ENCODE measurements at regions not wholly inside any gene's neighbourhood (a gene's known extent, or its start where the extent isn't known, plus 50 kb on each side); places are given as distances from the start of the nearest gene placed in this dataset.

GRCh38 chrX:39039890-39040289, 238.6 kb downstream of the MID1IP1 start:
- Histone ChIP-seq H3K9me2 (ENCODE audit: insufficient read depth, low read length) (no peaks in the 10 kb centered on the region), H3K27ac (ENCODE audit: low read length) (no peak overlapping the region), H3K9ac (ENCODE audit: low read length) (no peak overlapping the region), H3K27me3 (ENCODE audit: insufficient read depth, low read depth, low read length) (no peaks in the 10 kb centered on the region), H3K4me3 (ENCODE audit: low read length) (no peak overlapping the region), H3K4me2 (ENCODE audit: low read length) (no peak overlapping the region), H3F3A (ENCODE audit: insufficient read depth, low read length, poor library complexity, severe bottlenecking) (no peaks in the 10 kb centered on the region), H3K36me3 (ENCODE audit: insufficient read depth, low read length) (no peaks in the 10 kb centered on the region), H2AFZ (ENCODE audit: low read depth, low read length) (no peak overlapping the region), H3K79me2 (replicated peaks; ENCODE audit: insufficient read depth, low read length) (no peaks in the 10 kb centered on the region), H3K9me3 (ENCODE audit: low read length) (no peaks in the 10 kb centered on the region), H4K20me1 (ENCODE audit: insufficient read depth) (no peaks in the 10 kb centered on the region)
- no peak for TF ChIP-seq TAF1 (IDR thresholded peaks at IDR 0.05; ENCODE audit: low read depth)
- no peak for TF ChIP-seq RAD21 (conservative IDR thresholded peaks at IDR 0.05)
- TF ChIP-seq POLR2AphosphoS5 (IDR thresholded peaks at IDR 0.05) = no peak
- TF ChIP-seq REST (IDR thresholded peaks at IDR 0.05; ENCODE audit: borderline replicate concordance) = no peak
- TF ChIP-seq, protein P1, sequence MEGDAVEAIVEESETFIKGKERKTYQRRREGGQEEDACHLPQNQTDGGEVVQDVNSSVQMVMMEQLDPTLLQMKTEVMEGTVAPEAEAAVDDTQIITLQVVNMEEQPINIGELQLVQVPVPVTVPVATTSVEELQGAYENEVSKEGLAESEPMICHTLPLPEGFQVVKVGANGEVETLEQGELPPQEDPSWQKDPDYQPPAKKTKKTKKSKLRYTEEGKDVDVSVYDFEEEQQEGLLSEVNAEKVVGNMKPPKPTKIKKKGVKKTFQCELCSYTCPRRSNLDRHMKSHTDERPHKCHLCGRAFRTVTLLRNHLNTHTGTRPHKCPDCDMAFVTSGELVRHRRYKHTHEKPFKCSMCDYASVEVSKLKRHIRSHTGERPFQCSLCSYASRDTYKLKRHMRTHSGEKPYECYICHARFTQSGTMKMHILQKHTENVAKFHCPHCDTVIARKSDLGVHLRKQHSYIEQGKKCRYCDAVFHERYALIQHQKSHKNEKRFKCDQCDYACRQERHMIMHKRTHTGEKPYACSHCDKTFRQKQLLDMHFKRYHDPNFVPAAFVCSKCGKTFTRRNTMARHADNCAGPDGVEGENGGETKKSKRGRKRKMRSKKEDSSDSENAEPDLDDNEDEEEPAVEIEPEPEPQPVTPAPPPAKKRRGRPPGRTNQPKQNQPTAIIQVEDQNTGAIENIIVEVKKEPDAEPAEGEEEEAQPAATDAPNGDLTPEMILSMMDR (IDR thresholded peaks at IDR 0.05; ENCODE audit: poor library complexity, severe bottlenecking) = no peak
- no peak for TF ChIP-seq MXI1 (conservative IDR thresholded peaks at IDR 0.05; ENCODE audit: poor library complexity, severe bottlenecking)
- TF ChIP-seq EP300 (conservative IDR thresholded peaks at IDR 0.05; ENCODE audit: poor library complexity, severe bottlenecking) = no peak

DNA sequence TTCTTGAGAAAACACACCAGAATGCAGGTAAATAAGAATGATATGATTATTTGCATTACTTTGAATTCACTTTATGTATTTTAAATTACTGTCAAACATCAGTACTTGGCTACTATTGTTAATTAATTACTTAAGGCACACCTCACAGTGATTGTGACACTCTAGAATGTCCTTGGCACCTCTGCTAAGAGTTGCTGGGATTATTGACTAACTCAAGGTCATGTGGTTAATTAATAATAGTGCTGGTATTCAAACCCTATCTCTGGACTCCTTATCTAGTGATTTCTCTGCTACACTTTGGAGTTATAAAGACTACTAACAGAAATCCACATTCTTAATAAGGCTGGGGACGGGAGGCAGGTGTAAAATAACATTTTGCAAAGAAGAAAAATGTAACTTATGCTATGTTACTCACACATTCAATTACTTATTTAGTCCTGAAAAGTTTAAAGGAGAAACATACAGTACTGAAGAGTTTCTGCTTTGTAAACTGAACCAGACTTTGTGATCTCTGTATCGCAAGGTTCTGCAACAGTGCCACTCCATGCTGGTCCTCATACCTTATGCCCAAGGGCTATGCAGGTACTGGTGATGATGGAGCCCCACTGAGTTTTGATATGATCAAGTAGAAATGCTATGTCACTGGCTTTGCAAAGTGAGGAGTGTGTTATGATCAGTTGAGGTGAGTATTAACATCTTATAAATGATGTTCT, 242.7 kb downstream of the MID1IP1 start:
- Histone ChIP-seq H3K79me2 (replicated peaks; ENCODE audit: insufficient read depth, low read length) (no peaks in the 10 kb centered on the region), H3F3A (ENCODE audit: insufficient read depth, low read length, poor library complexity, severe bottlenecking) (no peaks in the 10 kb centered on the region), H3K4me3 (ENCODE audit: low read length) (no peak overlapping the region), H2AFZ (ENCODE audit: low read depth, low read length) (no peak overlapping the region), H3K27me3 (ENCODE audit: insufficient read depth, low read depth, low read length) (no peaks in the 10 kb centered on the region), H3K4me2 (ENCODE audit: low read length) (no peak overlapping the region), H3K27ac (ENCODE audit: low read length) (no peak overlapping the region), H3K9me2 (ENCODE audit: insufficient read depth, low read length) (no peaks in the 10 kb centered on the region), H3K9ac (ENCODE audit: low read length) (no peak overlapping the region), H3K9me3 (ENCODE audit: low read length) (no peaks in the 10 kb centered on the region), H3K36me3 (ENCODE audit: insufficient read depth, low read length) (no peaks in the 10 kb centered on the region), H4K20me1 (ENCODE audit: insufficient read depth) (no peaks in the 10 kb centered on the region)
- no peak for TF ChIP-seq EZH2 (IDR thresholded peaks at IDR 0.05; ENCODE audit: borderline replicate concordance, insufficient read depth, low read length, poor library complexity, severe bottlenecking)
- no peak for TF ChIP-seq REST (IDR thresholded peaks at IDR 0.05; ENCODE audit: borderline replicate concordance)
- TF ChIP-seq RAD21 (conservative IDR thresholded peaks at IDR 0.05) = no peak
- TF ChIP-seq MXI1 (conservative IDR thresholded peaks at IDR 0.05; ENCODE audit: poor library complexity, severe bottlenecking) = no peak
- no peak for TF ChIP-seq TAF1 (IDR thresholded peaks at IDR 0.05; ENCODE audit: low read depth)
